ENCODE measurements at regions not wholly inside any gene's neighbourhood (a gene's known extent, or its start where the extent isn't known, plus 50 kb on each side); places are given as distances from the start of the nearest gene placed in this dataset.
A peak's percentile ranks its signal among the peaks of the same experiment; 100 is the strongest.

GRCh38 chr4:145251391-145251790 lies 71.0 kb upstream of the OTUD4 start:
- no peak for DNase-seq (ENCODE audit: low read depth in 1 of 2, low spot score in 1 of 2)

GRCh38 chr4:145248971-145249370 lies 68.6 kb upstream of the OTUD4 start:
- DNase-seq (ENCODE audit: low read depth in 1 of 2, low spot score in 1 of 2): no peak

- no peak for DNase-seq (ENCODE audit: low read depth in 1 of 2, low spot score in 1 of 2)
These were observed 68.1 kb upstream of the OTUD4 start for GRCh38 chr4:145248502-145248901.

GRCh38 chr4:145234091-145234706 lies 53.8 kb upstream of the OTUD4 start:
- DNase-seq (ENCODE audit: low read depth in 1 of 2, low spot score in 1 of 2): peak in 1 of 2 donors; percentile 13

GRCh38 chr4:145231906-145232700 lies 51.7 kb upstream of the OTUD4 start:
- no peak for DNase-seq (ENCODE audit: low read depth in 1 of 2, low spot score in 1 of 2)

GRCh38 chr4:145230726-145231125 lies 50.3 kb upstream of the OTUD4 start:
- no peak for DNase-seq (ENCODE audit: low read depth in 1 of 2, low spot score in 1 of 2)

Data from activated T-helper 1 cell treated with anti-CD3 and anti-CD28 coated beads, Interleukin-2, amount 50 U/mL, for 16 hours (primary cell).